ENCODE measurements at regions not wholly inside any gene's neighbourhood (a gene's known extent, or its start where the extent isn't known, plus 50 kb on each side); places are given as distances from the start of the nearest gene placed in this dataset.

DNA sequence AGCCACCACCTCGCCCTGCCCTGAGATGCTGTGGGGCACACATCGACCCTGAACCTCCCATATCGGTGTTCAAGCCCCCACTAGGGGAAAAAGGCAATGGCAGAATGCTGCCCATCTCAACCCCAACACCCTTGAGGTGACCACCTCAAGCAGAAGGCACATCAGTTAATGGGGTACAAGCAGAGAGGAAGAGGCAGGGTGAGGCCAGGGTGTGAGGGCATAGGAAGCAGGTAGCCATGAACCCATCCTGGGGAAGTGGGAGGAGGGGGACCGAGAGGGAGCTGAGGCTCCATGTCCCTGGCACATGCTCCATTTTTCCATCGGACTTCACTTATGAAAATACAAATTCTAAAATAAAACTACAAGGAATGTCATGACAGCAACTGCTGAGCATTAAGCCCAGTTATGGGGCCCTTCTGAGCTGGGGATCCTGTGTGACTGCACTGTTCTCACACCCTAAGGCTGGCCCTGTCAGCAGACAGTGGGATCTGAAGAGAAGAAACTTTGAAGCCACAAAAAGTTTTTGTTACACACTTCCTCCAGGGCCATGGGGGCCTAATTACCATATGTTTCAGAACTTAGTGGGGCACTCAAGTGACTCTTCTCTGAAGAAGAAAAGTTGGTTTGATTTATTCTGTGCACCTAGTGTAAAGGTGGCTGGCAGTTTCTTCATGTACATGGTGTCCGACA, 68.2 kb upstream of the FAM241A start:
- TF ChIP-seq, protein P1, sequence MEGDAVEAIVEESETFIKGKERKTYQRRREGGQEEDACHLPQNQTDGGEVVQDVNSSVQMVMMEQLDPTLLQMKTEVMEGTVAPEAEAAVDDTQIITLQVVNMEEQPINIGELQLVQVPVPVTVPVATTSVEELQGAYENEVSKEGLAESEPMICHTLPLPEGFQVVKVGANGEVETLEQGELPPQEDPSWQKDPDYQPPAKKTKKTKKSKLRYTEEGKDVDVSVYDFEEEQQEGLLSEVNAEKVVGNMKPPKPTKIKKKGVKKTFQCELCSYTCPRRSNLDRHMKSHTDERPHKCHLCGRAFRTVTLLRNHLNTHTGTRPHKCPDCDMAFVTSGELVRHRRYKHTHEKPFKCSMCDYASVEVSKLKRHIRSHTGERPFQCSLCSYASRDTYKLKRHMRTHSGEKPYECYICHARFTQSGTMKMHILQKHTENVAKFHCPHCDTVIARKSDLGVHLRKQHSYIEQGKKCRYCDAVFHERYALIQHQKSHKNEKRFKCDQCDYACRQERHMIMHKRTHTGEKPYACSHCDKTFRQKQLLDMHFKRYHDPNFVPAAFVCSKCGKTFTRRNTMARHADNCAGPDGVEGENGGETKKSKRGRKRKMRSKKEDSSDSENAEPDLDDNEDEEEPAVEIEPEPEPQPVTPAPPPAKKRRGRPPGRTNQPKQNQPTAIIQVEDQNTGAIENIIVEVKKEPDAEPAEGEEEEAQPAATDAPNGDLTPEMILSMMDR (conservative IDR thresholded peaks at IDR 0.05; ENCODE audit: low read length), result no peak
- TF ChIP-seq EZH2phosphoT487 (IDR thresholded peaks at IDR 0.05; ENCODE audit: borderline replicate concordance, low read depth, low read length), result no peak

All from OCI-LY7 (cell line).